ENCODE measurements at regions not wholly inside any gene's neighbourhood (a gene's known extent, or its start where the extent isn't known, plus 50 kb on each side); places are given as distances from the start of the nearest gene placed in this dataset.
"Not testable (repeated sequence)": the region's sequence is repeated elsewhere in the genome, so short reads cannot be mapped to it uniquely, and the experiment has no call there.

DNA sequence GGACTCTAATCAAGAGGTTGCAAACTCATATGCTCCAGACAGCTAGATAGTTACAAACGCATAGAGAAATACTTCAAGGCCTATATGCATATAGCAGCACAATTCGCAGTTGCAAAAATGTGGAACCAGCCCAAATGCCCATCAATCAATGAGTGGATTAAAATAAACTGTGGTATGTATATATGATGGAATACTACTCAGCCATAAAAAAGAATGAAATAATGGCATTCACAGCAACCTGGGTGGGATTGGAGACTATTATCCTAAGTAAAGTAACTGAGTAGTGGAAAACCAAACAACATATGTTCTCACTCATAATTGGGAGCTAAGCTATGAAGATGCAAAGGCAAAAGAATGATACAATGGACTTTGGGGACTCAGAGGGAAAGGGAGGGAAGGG, 65.0 kb upstream of the ARRDC3 start:
- TF ChIP-seq, protein P1, sequence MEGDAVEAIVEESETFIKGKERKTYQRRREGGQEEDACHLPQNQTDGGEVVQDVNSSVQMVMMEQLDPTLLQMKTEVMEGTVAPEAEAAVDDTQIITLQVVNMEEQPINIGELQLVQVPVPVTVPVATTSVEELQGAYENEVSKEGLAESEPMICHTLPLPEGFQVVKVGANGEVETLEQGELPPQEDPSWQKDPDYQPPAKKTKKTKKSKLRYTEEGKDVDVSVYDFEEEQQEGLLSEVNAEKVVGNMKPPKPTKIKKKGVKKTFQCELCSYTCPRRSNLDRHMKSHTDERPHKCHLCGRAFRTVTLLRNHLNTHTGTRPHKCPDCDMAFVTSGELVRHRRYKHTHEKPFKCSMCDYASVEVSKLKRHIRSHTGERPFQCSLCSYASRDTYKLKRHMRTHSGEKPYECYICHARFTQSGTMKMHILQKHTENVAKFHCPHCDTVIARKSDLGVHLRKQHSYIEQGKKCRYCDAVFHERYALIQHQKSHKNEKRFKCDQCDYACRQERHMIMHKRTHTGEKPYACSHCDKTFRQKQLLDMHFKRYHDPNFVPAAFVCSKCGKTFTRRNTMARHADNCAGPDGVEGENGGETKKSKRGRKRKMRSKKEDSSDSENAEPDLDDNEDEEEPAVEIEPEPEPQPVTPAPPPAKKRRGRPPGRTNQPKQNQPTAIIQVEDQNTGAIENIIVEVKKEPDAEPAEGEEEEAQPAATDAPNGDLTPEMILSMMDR (IDR thresholded peaks at IDR 0.05) = not testable (repeated sequence)
- not testable (repeated sequence) for TF ChIP-seq POLR2A (IDR thresholded peaks at IDR 0.05)

All from thyroid gland (tissue), 4 donors.